Progenitor cell of endocrine pancreas (in vitro differentiated cells): ENCODE measurements at regions not wholly inside any gene's neighbourhood (a gene's known extent, or its start where the extent isn't known, plus 50 kb on each side); places are given as distances from the start of the nearest gene placed in this dataset.
"Not testable (repeated sequence)": the region's sequence is repeated elsewhere in the genome, so short reads cannot be mapped to it uniquely, and the experiment has no call there.

Source experiments
- DNase-seq: peaks from one replicate; pipeline ENCODE4 v3.0.0; 2021; ENCODE audit warnings: low spot score; ENCODE audit not compliant: unreplicated experiment
- H3K27ac Mint-ChIP-seq: 2 replicates; pipeline ENCODE4 v1.8.0; 2021; ENCODE audit warnings: mild to moderate bottlenecking, moderate library complexity, mixed read lengths
- H3K27me3 Mint-ChIP-seq: 2 replicates; pipeline ENCODE4 v1.8.0; 2021; ENCODE audit warnings: mixed read lengths
- H3K36me3 Mint-ChIP-seq: 2 replicates; pipeline ENCODE4 v1.8.0; 2022; ENCODE audit warnings: mixed read lengths; ENCODE audit not compliant: insufficient read depth
- H3K4me1 Mint-ChIP-seq: 2 replicates; pipeline ENCODE4 v1.8.0; 2021; ENCODE audit warnings: low read depth, mixed read lengths
- H3K4me3 Mint-ChIP-seq: 2 replicates; pipeline ENCODE4 v1.8.0; 2021; ENCODE audit warnings: low read depth, mild to moderate bottlenecking, moderate library complexity, mixed read lengths
- H3K9me3 Mint-ChIP-seq: 2 replicates; pipeline ENCODE4 v1.8.0; 2021; ENCODE audit warnings: low read depth, mixed read lengths
- CTCF ChIP-seq: fragments of 200-600 bp; sonication (generic); IDR thresholded peaks from one replicate; pipeline ENCODE4 v1.5.0; 2021; ENCODE audit warnings: antibody characterized with exemption, mild to moderate bottlenecking; ENCODE audit not compliant: unreplicated experiment

- no peak for DNase-seq
- no peak for TF ChIP-seq CTCF
- Mint-ChIP-seq H3K27me3 (no peaks in the 10 kb centered on the region), H3K27ac (no peak overlapping the region), H3K4me3 (no peak overlapping the region), H3K4me1 (peaks cover 1% of the 10 kb centered on the region), H3K9me3 (no peaks in the 10 kb centered on the region), H3K36me3 (no peaks in the 10 kb centered on the region)
These were observed 363.9 kb upstream of the TMEFF2 start for GRCh38 chr2:192558637-192559036.

DNA sequence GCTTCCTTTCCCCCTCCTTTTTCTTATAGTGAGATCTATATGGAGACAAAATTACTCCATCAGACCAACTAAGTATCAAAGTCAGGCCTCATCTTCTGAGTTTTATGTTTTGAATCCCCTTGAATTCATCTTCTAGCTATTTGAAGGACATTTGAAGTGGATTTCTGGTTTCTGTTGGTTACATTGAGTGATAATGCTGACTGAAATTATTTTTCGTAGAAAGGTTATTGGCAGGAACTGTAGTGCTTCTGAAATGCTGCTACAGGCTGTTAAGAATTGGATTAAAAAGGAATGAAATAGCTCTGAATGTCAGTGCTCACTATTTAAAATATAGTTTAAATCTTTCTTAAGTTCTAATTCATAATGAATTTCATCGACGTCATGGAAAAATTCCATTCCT is 361.0 kb upstream of the TMEFF2 start:
- no peak overlapping the region for H3K4me3 Mint-ChIP-seq
- H3K4me1 Mint-ChIP-seq, result peaks cover 1% of the 10 kb centered on the region
- H3K27ac Mint-ChIP-seq, result no peak overlapping the region
- DNase-seq, result no peak
- no peaks in the 10 kb centered on the region for H3K9me3 Mint-ChIP-seq
- H3K27me3 Mint-ChIP-seq, result no peaks in the 10 kb centered on the region
- H3K36me3 Mint-ChIP-seq, result no peaks in the 10 kb centered on the region
- TF ChIP-seq CTCF, result no peak

DNA sequence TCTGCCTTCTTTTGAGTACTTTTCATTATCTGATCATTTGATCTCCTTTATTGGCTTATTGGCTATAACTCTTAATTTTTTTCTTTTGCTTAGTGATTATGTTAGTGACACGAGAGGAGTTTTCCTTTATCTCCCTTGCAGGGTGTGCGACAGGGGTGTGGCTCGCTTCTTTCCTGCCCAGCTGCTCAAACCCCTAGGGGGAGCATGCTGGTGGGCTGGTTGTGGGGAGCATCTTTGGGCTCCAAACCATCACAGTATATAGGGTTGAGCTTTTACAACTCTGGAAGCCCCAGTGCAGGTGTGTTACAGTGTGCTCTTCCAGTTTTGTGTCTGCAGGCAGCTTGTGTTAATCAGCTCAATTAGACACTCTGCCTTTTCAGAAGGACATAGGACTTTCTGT is 357.0 kb upstream of the TMEFF2 start:
- no peaks in the 10 kb centered on the region for H3K4me1 Mint-ChIP-seq
- no peak for DNase-seq
- H3K4me3 Mint-ChIP-seq, result no peak overlapping the region
- H3K27ac Mint-ChIP-seq, result no peak overlapping the region
- no peak for TF ChIP-seq CTCF
- no peaks in the 10 kb centered on the region for H3K27me3 Mint-ChIP-seq
- no peaks in the 10 kb centered on the region for H3K9me3 Mint-ChIP-seq
- H3K36me3 Mint-ChIP-seq, result no peaks in the 10 kb centered on the region

- Mint-ChIP-seq H3K4me3 (no peak overlapping the region), H3K36me3 (no peaks in the 10 kb centered on the region), H3K27me3 (no peaks in the 10 kb centered on the region), H3K9me3 (no peaks in the 10 kb centered on the region), H3K27ac (no peak overlapping the region), H3K4me1 (peaks cover 19% of the 10 kb centered on the region)
- no peak for DNase-seq
- TF ChIP-seq CTCF, result no peak
These were observed 351.8 kb upstream of the TMEFF2 start for GRCh38 chr2:192546565-192546964.

GRCh38 chr2:192544371-192544955 is 349.7 kb upstream of the TMEFF2 start:
- TF ChIP-seq CTCF, result no peak
- DNase-seq, result no peak
- Mint-ChIP-seq H3K9me3 (no peaks in the 10 kb centered on the region), H3K27me3 (no peaks in the 10 kb centered on the region), H3K4me3 (no peak overlapping the region), H3K27ac (no peak overlapping the region), H3K36me3 (no peaks in the 10 kb centered on the region), H3K4me1 (peaks cover 19% of the 10 kb centered on the region)

DNA sequence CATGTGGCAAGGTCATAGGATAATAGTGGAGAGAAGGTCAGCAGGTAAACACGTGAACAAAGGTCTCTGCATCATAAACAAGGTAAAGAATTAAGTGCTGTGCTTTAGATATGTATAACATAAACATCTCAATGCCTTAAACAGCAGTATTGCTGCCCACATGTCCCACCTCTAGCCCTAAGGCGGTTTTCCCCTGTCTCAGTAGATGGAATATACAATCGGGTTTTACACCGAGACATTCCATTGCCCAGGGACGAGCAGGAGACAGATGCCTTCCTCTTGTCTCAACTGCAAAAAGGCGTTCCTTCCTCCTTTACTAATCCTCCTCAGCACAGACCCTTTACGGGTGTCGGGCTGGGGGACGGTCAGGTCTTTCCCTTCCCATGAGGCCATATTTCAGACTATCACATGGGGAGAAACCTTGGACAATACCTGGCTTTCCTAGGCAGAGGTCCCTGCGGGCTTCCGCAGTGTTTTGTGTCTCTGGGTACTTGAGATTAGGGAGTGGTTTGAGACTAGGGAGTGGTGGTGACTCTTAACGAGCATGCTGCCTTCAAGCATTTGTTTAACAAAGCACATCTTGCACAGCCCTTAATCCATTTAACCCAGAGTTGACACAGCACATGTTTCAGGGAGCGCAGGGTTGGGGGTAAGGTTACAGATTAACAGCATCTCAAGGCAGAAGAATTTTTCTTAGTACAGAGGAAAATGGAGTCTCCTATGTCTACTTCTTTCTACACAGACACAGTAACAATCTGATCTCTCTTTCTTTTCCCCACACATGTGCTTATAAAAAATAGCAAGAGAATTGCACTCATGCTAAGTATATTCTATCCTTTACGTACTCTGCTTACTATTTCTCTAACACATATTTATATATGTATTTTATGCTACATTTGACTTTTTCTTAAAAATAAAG is 347.7 kb upstream of the TMEFF2 start:
- H3K9me3 Mint-ChIP-seq, H3K36me3 Mint-ChIP-seq, H3K27me3 Mint-ChIP-seq, DNase-seq: not testable (repeated sequence)
- Mint-ChIP-seq H3K4me1 (peaks cover 19% of the 10 kb centered on the region), H3K27ac (peak overlapping the region; percentile 95), H3K4me3 (peak overlapping the region; percentile 63)
